ENCODE measurements at regions not wholly inside any gene's neighbourhood (a gene's known extent, or its start where the extent isn't known, plus 50 kb on each side); places are given as distances from the start of the nearest gene placed in this dataset.

DNA sequence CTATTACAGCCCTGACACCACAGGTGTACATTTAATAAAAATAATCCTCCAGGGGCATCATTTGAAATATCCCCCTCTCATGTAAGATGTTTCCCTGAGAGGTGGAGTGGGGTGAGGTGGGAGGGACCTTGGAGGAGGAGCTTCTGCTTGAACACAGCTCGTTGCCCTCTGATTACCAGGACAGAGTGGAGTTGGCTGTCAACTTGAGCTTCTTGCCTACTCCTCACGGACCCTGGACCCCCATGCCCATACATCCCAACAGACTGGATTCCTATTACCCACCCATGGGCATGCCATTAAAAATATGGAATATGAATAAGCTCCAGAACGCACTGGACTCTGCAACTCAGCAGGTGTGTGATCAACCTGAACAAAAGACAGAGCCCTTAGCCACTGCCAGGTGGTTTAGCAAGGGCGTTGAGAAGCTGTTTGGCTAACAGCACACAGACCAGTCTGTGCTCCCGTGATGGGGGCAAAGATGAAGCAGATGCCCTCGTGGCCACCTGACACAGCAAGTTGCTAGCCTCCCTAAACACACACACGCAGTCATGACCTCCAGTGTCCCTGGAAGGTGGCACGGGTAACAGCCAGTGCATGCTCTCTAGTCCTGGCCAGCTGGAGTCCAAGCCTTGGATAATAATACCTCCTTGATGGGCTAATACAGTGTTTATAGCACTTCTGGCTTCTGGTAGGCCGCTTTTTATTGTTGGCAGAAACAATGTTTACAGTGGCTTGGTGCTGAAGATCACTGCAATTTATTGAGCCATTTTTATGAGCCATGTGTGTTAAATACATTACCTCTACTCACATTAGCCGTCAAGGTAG is 155.0 kb downstream of the TOMM20 start (continued):
- TF ChIP-seq, protein P1, sequence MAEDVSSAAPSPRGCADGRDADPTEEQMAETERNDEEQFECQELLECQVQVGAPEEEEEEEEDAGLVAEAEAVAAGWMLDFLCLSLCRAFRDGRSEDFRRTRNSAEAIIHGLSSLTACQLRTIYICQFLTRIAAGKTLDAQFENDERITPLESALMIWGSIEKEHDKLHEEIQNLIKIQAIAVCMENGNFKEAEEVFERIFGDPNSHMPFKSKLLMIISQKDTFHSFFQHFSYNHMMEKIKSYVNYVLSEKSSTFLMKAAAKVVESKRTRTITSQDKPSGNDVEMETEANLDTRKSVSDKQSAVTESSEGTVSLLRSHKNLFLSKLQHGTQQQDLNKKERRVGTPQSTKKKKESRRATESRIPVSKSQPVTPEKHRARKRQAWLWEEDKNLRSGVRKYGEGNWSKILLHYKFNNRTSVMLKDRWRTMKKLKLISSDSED (CRISPR knock-in tag; IDR thresholded peaks at IDR 0.05) = no peak
- TF ChIP-seq ZFP36L2 (CRISPR knock-in tag; IDR thresholded peaks at IDR 0.05) (no peak), PCBP1 (IDR thresholded peaks at IDR 0.05; ENCODE audit: borderline replicate concordance, low read depth, low read length) (no peak), NKX3-1 (CRISPR knock-in tag; IDR thresholded peaks at IDR 0.05) (no peak), ZNF556 (CRISPR knock-in tag; IDR thresholded peaks at IDR 0.05; ENCODE audit: borderline replicate concordance) (no peak; the same call in 1 of the 2 replicates), TAF15 (IDR thresholded peaks at IDR 0.05; ENCODE audit: low read depth, low read length, poor library complexity, severe bottlenecking) (no peak), NFKBIZ (CRISPR knock-in tag; IDR thresholded peaks at IDR 0.05) (no peak), ZNF766 (CRISPR knock-in tag; IDR thresholded peaks at IDR 0.05; ENCODE audit: borderline replicate concordance) (no peak), ATRX (CRISPR knock-in tag; IDR thresholded peaks at IDR 0.05; ENCODE audit: borderline replicate concordance) (no peak), CEBPB (IDR thresholded peaks at IDR 0.05; ENCODE audit: borderline replicate concordance, low read depth, low read length) (no peak), ZNF142 (CRISPR knock-in tag; IDR thresholded peaks at IDR 0.05) (no peak), SMYD3 (CRISPR knock-in tag; IDR thresholded peaks at IDR 0.05) (no peak), ZNF782 (CRISPR knock-in tag; IDR thresholded peaks at IDR 0.05; ENCODE audit: borderline replicate concordance) (no peak), ZNF101 (CRISPR knock-in tag; IDR thresholded peaks at IDR 0.05; ENCODE audit: borderline replicate concordance, low read depth) (no peak), ZBTB1 (CRISPR knock-in tag; IDR thresholded peaks at IDR 0.05; ENCODE audit: borderline replicate concordance) (no peak), JUND (CRISPR knock-in tag; IDR thresholded peaks at IDR 0.05) (no peak), SAFB2 (CRISPR knock-in tag; IDR thresholded peaks at IDR 0.05; ENCODE audit: borderline replicate concordance, low read depth) (no peak), ZNF317 (CRISPR knock-in tag; IDR thresholded peaks at IDR 0.05) (no peak), ZNF251 (CRISPR knock-in tag; IDR thresholded peaks at IDR 0.05) (no peak)
- TF ChIP-seq, protein P2, sequence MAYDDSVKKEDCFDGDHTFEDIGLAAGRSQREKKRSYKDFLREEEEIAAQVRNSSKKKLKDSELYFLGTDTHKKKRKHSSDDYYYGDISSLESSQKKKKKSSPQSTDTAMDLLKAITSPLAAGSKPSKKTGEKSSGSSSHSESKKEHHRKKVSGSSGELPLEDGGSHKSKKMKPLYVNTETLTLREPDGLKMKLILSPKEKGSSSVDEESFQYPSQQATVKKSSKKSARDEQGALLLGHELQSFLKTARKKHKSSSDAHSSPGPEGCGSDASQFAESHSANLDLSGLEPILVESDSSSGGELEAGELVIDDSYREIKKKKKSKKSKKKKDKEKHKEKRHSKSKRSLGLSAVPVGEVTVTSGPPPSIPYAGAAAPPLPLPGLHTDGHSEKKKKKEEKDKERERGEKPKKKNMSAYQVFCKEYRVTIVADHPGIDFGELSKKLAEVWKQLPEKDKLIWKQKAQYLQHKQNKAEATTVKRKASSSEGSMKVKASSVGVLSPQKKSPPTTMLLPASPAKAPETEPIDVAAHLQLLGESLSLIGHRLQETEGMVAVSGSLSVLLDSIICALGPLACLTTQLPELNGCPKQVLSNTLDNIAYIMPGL (CRISPR knock-in tag; IDR thresholded peaks at IDR 0.05; ENCODE audit: borderline replicate concordance in 1 of 2, low read depth in 1 of 2) = no peak
